ENCODE measurements at regions not wholly inside any gene's neighbourhood (a gene's known extent, or its start where the extent isn't known, plus 50 kb on each side); places are given as distances from the start of the nearest gene placed in this dataset.
"Not testable (repeated sequence)": the region's sequence is repeated elsewhere in the genome, so short reads cannot be mapped to it uniquely, and the experiment has no call there.

DNA sequence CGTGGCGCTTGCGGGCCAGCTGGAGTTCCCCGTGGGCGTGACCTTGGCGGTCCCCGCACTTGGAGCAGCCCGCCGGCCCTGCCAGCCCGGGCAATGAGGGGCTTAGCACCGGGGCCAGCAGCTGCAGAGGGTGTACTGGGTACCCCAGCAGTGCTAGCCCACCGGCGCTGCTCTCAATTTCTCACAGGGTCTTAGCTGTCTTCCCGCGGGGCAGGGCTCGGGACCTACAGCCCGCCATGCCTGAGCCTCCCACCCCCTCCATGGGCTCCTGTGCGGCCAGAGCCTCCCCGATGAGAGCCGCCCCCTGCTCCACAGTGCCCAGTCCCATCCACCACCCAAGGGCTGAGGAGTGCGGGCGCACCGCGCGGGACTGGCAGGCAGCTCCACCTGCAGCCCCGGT, 94.0 kb upstream of the NIPBL start:
- not testable (repeated sequence) for DNase-seq (ENCODE audit: low read depth)

DNA sequence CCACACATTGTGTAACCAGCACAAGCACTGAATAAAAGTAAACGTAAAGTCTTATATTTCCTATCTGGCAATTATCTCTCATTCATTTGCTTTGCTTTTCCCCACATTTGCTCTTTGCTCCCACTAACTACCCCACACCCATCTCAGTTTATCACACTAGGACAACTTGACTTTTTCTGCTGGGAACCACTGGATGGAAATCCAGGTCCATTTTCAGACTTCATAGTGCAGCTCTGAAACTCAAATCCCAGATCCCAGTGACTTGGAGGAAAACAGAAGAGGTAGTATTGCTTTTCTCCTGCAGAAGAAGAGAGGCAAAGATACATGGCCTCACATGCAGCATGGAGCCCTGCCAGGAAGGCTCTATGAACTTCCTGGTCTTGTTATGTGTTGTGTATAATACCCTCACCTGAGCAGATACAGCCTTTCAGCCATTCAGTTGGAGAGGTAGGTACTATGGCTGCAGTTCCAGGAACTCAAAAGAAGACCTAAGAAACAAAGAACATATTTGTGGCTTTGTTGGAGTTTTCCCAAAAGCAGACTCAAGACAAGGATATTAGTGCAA, 90.0 kb upstream of the NIPBL start:
- DNase-seq (ENCODE audit: low read depth), result no peak

DNA sequence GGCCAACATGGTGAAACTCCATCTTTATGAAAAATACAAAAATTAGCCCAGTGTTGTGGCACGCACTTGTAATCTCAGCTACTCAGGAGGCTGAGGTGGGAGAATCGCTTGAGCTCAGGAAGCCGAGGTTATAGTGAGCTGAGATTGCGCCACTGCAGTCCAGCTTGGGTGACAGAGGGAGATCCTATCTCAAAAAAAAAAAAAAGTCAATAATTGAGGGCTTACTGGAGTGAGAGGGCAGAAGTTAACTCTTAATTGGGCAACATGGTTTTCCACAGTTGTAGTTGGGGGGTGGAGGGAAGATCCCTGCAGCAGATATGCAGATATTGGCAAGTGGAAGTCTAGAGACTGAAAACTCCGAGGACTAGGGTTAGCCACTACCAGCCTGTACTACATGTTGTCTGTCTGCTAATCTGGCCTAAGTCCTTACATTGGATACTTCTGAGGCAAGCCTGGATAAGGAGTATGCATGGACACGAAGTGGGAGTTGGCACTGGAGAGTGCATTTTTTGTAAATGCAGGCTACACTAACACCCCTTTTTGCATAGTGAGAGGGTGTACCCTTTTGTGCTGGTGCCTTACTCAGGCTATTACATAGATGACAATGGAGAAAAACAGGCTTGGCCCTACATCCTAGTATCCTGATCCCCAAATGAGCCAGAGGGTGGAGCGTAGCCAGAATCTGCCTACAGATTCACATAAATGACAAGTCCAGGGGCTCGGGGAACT, 89.0 kb upstream of the NIPBL start:
- no peak for DNase-seq (ENCODE audit: low read depth)

DNA sequence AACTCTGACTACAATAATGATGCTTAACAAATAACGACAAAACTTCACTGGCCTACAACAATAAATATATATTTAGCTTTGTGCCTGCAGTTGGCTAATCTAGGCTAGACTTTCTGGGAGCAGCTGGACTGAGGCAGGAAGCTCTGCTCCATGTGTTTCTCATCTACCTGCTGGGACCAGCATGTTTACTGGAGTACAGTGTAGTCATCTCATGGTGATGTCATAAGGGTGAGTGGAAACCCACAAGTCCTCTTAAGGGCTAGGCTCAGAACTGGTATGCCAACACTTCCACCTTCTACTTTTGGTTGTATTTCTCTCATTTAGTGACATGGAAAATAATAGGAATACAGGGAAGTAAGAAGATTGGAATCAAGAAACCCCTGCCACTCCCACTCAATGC, 85.7 kb upstream of the NIPBL start:
- no peak for DNase-seq (ENCODE audit: low read depth)

DNA sequence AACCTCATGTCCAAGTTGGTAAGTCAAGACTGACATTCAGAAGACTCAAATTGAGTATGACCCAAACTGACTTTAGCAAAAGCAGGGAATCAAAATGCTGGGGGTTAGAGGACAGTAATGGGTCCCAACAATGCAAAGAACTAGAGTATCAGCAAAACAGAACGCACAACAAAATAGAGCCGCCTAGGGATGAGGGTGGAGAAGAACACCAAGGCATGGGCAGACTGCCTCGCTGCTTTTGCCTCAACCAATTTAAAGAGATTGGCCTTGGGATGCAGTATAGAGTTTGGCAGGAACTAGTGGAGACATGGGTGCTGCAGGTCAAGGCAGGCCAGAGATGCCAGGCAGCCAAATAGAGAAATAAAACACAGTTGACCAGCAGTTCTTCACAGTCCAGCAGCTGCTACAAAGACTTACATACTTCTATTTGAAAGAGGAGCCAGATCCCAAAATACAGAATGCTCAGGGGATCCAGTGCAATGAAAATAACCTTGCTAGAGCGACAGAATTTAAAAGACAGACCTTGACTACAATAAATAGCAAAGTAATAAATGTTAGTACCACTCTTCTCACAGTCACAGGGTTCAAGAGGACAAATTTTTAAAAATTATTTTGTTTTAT, 83.9 kb upstream of the NIPBL start:
- DNase-seq (ENCODE audit: low read depth), result no peak

DNA sequence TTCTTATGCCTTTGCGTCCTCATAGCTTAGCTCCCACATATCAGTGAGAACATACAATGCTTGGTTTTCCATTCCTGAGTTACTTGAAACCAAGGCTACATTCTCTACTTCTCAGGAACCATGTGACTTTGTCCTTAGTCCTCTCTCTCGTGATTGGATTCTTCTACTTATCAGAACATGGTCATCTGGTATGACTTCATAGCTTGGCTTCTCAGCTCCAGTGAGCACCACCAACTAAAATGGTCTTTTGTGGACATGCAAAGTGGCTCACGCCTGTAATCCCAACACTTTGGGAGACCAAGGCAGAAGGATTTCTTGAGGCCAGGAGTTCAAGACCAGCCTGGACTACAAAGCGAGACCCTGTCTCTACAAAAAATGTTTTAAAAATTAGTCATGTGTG, 81.2 kb upstream of the NIPBL start:
- no peak for DNase-seq (ENCODE audit: low read depth)

DNA sequence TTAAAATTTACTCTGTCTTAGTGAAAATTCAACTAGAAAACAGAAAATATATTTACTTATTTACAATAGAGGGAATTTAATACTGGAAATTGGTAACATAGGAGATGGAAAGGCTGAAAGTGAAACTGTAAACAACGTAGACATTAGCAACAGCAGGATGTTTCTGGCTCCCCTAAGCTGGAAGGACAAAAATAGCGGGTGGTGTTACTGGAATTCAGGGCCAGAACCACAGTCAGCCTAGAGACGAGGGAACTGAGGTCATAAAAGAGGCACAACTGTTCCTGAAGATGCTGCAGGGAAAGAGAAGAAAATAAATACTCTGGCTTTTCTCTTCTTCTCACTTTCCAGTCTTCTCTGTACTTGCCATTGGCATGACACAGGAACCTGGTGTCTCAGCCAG, 80.4 kb upstream of the NIPBL start:
- DNase-seq (ENCODE audit: low read depth), result no peak

DNA sequence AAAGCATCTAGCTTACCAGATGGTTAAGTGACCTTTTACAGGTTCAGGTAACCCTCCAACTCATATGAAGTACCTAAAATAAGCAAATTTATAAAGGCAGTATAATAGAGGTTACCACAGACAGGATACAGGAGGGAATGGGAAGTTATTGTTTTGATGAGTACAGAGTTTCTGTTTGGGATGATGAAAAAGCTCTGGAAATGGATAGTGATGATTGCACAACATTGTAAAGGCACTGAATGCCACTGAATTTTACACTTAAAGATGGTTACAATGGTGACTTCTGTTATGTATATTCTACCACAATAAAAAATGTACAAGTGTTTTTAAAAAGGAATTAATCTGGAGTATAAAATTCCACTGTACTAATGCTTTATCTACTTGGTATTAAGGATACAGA, 75.0 kb upstream of the NIPBL start:
- DNase-seq (ENCODE audit: low read depth), result no peak

DNA sequence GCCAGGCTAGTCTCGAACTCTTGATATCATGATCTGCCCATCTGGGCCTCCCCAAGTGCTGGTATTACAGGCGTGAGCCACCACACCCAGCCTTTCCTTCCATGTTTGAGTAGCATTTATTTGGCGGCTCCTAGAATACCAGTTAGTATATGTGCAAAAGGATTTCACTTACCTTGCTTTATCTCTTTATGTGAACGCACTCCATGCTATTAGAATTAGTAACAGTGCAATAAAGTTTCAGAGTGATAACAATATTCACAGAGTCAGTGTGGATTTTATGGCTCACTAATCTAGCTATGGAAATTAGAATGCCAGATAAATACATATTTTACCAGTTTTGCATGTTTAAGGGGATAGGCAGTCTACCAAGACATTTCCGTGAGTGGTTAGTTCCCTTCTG, 74.4 kb upstream of the NIPBL start:
- no peak for DNase-seq (ENCODE audit: low read depth)

DNA sequence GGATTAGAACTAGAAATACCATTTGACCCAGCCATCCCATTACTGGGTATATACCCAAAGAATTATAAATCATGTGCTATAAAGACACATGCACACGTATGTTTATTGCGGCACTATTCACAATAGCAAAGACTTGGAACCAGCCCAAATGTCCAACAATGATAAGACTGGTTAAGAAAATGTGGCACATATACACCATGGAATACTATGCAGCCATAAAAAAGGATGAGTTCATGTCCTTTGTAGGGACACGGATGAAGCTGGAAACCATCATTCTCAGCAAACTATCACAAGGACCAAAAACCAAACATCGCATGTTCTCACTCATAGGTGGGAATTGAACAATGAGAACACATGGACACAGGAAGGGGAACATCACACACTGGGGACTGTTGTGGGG, 63.3 kb upstream of the NIPBL start:
- DNase-seq (ENCODE audit: low read depth), result not testable (repeated sequence)

DNA sequence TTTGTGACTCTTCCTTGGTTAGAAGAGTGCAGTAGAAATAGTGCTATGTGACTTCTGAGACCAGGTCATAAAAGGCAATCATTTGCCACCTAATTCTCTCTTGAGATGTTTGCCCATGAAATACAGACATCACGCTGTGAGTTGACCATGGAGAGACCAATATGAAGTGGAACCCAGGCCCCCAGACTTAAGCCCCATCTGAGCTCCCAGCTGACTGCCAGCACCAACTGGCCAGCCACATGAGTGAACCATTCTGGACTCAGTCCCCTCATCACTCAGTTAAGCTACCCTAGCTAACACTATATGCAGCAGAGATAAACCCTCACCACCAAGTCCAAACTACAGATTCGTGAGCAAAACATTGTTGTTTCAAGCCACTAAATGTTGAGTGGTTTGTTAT, 60.7 kb upstream of the NIPBL start:
- DNase-seq (ENCODE audit: low read depth), result no peak

DNA sequence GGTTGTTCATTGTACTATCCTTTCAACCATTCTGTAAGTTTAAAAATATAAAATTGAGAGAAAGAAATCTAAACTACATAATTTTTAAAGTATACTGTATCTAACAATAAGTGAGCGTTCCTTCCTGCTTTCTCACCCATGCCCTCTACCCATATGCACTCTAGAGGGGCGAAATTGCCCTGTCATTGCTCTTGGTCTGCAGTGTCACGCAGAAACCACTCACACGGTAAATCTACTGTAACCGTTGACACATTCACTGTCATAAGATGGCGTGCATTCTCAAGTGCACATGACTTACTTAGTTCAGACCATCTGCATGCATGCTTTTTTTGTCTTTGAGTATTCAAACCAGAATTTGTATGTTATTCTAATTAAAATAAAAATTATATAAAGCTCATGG, 55.7 kb upstream of the NIPBL start:
- no peak for DNase-seq (ENCODE audit: low read depth)

DNA sequence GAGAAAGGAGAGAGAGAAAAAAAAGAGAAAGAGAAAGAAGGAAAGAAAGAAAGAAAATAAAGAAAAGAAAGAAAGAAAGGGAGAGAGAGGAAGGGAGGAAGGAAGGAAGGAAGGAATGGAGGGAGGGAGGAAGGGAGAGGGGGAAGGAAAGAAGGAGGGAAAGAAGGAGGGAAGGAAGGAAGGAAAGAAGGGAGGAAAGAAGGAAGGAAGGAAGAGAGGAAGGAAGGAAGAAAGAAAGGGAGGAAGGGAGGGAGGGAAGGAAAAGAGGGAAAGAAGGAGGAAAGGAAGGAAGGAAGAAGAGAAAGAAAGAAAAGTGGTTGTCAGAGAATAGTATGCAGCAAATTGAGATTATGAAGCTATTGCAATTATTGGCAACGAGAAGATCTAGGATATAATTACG, 49.9 kb upstream of the NIPBL start:
- no peak for DNase-seq (ENCODE audit: low read depth)

Data from fibroblast of the conjunctiva (primary cell).